Ovary (tissue), 3 donors: ENCODE measurements at regions not wholly inside any gene's neighbourhood (a gene's known extent, or its start where the extent isn't known, plus 50 kb on each side); places are given as distances from the start of the nearest gene placed in this dataset.

Source experiments
- EP300 ChIP-seq: sonication (generic); formaldehyde crosslinking; IDR thresholded peaks from one replicate; pipeline ENCODE4 v1.6.1; 2017; ENCODE audit warnings: antibody characterized with exemption
- POLR2A ChIP-seq: fragments of 450-650 bp; IDR thresholded peaks from one replicate; pipeline ENCODE4 v1.6.1; 2017; ENCODE audit warnings: antibody characterized with exemption, mild to moderate bottlenecking, moderate library complexity
- TF ChIP-seq, protein P1 (sequence below), 3 donors: fragments of 450-650 bp in 2 of 3; fragments of 200-600 bp in 1 of 3; IDR thresholded peaks; one replicate each; pipeline versions ENCODE4 v1.5.1 to v1.8.0; 2016 to 2022; ENCODE audit warnings: antibody characterized with exemption in 3 of 3, mild to moderate bottlenecking in 1 of 3
- donor health status: DM: no; HTN: no; CAD: no.

DNA sequence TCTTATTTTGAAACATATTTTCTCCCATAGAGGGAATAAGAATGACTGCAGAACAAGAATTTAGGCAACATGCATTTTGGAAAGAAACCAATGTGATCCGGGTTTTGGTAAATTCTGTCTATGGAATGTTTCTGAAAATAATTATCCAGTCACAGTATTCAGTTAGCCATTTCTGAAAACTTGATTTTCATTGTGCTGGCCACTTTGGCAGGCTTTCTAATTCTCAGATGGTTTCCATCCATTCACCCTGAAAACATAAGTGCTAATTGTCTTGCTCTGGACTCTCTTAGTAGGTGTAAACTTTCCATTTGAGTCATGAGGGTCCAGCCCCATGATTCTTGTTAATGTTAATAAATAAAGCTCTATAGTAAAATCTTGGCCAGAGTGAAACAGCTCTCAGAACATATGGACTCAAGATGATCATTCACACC, 176.5 kb downstream of the RBM43 start:
- TF ChIP-seq, protein P1, sequence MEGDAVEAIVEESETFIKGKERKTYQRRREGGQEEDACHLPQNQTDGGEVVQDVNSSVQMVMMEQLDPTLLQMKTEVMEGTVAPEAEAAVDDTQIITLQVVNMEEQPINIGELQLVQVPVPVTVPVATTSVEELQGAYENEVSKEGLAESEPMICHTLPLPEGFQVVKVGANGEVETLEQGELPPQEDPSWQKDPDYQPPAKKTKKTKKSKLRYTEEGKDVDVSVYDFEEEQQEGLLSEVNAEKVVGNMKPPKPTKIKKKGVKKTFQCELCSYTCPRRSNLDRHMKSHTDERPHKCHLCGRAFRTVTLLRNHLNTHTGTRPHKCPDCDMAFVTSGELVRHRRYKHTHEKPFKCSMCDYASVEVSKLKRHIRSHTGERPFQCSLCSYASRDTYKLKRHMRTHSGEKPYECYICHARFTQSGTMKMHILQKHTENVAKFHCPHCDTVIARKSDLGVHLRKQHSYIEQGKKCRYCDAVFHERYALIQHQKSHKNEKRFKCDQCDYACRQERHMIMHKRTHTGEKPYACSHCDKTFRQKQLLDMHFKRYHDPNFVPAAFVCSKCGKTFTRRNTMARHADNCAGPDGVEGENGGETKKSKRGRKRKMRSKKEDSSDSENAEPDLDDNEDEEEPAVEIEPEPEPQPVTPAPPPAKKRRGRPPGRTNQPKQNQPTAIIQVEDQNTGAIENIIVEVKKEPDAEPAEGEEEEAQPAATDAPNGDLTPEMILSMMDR (IDR thresholded peaks at IDR 0.05), result no peak
- TF ChIP-seq EP300, result no peak
- TF ChIP-seq POLR2A, result no peak
